ENCODE measurements at regions not wholly inside any gene's neighbourhood (a gene's known extent, or its start where the extent isn't known, plus 50 kb on each side); places are given as distances from the start of the nearest gene placed in this dataset.
"Not testable (repeated sequence)": the region's sequence is repeated elsewhere in the genome, so short reads cannot be mapped to it uniquely, and the experiment has no call there.

GRCh38 chr12:62196146-62196545, 64.1 kb upstream of the USP15 start:
- DNase-seq (ENCODE audit: low spot score) = no peak

GRCh38 chr12:62202861-62203260, 57.3 kb upstream of the USP15 start:
- DNase-seq (ENCODE audit: low spot score) = not testable (repeated sequence)

GRCh38 chr12:62205346-62205745, 54.9 kb upstream of the USP15 start:
- DNase-seq (ENCODE audit: low spot score) = no peak

- DNase-seq (ENCODE audit: low spot score) = no peak
Observed at GRCh38 chr12:62207248-62207647, 53.0 kb upstream of the USP15 start.

All from putamen (tissue), 1 donor.